MM.1S (cell line): ENCODE measurements at regions not wholly inside any gene's neighbourhood (a gene's known extent, or its start where the extent isn't known, plus 50 kb on each side); places are given as distances from the start of the nearest gene placed in this dataset.

Experiments used
- DNase-seq: peaks from one replicate; pipeline ENCODE4 v3.0.0-alpha.2; 2015
- H2AFZ ChIP-seq: fragments of 300-600 bp; sonication (generic); 2 replicates; pipeline ENCODE4 v1.6.0; 2016; ENCODE audit warnings: antibody characterized with exemption, low read length
- H3F3A ChIP-seq: fragments of 300-600 bp; sonication (generic); 2 replicates; pipeline ENCODE4 v1.6.1; 2016; ENCODE audit warnings: mild to moderate bottlenecking, antibody characterized with exemption, low read length, moderate library complexity, mixed read lengths; ENCODE audit not compliant: insufficient read depth
- H3K27ac ChIP-seq: fragments of 300-600 bp; sonication (generic); 2 replicates; pipeline ENCODE4 v1.5.1; 2016; ENCODE audit warnings: mild to moderate bottlenecking, low read length
- H3K27me3 ChIP-seq: fragments of 300-600 bp; sonication (generic); replicated peaks from 2 replicates; pipeline ENCODE4 v1.6.0; 2016; ENCODE audit warnings: low read length; ENCODE audit not compliant: insufficient read depth
- H3K36me3 ChIP-seq: fragments of 300-600 bp; sonication (generic); replicated peaks from 2 replicates; pipeline ENCODE4 v1.6.1; 2016; ENCODE audit warnings: mild to moderate bottlenecking, low read length, mixed read lengths; ENCODE audit not compliant: insufficient read depth
- H3K4me1 ChIP-seq: fragments of 300-600 bp; sonication (generic); 2 replicates; pipeline ENCODE4 v1.6.1; 2016; ENCODE audit warnings: low read length, mixed read lengths
- H3K4me2 ChIP-seq: fragments of 300-600 bp; sonication (generic); 2 replicates; pipeline ENCODE4 v1.6.0; 2016; ENCODE audit warnings: low read depth, low read length
- H3K4me3 ChIP-seq: fragments of 300-600 bp; sonication (generic); 2 replicates; pipeline ENCODE4 v1.5.1; 2016; ENCODE audit warnings: low read length, mixed read lengths
- H3K79me2 ChIP-seq: fragments of 300-600 bp; sonication (generic); 2 replicates; pipeline ENCODE4 v1.6.1; 2016; ENCODE audit warnings: mixed run types, low read length, mixed read lengths
- H3K9ac ChIP-seq: fragments of 300-600 bp; sonication (generic); 2 replicates; pipeline ENCODE4 v1.6.1; 2016; ENCODE audit warnings: low read length, mixed read lengths
- H3K9me2 ChIP-seq: fragments of 300-600 bp; sonication (generic); replicated peaks from 2 replicates; pipeline ENCODE4 v1.6.1; 2016; ENCODE audit warnings: mild to moderate bottlenecking, low read length, mixed read lengths; ENCODE audit not compliant: insufficient read depth
- H3K9me3 ChIP-seq: fragments of 300-600 bp; sonication (generic); replicated peaks from 2 replicates; pipeline ENCODE4 v1.6.1; 2016; ENCODE audit warnings: mild to moderate bottlenecking, low read length, mixed read lengths; ENCODE audit not compliant: insufficient read depth
- H4K20me1 ChIP-seq: fragments of 300-600 bp; sonication (generic); 2 replicates; pipeline ENCODE4 v1.6.1; 2016; ENCODE audit warnings: mild to moderate bottlenecking, low read length, moderate library complexity, mixed read lengths; ENCODE audit not compliant: insufficient read depth
- EZH2 ChIP-seq: fragments of 300-600 bp; sonication (generic); optimal IDR thresholded peaks from 2 replicates; pipeline ENCODE3; 2017; ENCODE audit warnings: low read depth, mild to moderate bottlenecking, antibody characterized with exemption, low read length, mixed read lengths
- EZH2phosphoT487 ChIP-seq: fragments of 300-600 bp; sonication (generic); IDR thresholded peaks from 2 replicates; pipeline ENCODE4 v1.6.1; 2018; ENCODE audit warnings: antibody characterized with exemption, low read length
- TF ChIP-seq, protein P1 (sequence below): fragments of 300-600 bp; sonication (generic); IDR thresholded peaks from 2 replicates; pipeline ENCODE4 v1.5.1; 2016; ENCODE audit warnings: antibody characterized with exemption, low read length, mixed read lengths

DNA sequence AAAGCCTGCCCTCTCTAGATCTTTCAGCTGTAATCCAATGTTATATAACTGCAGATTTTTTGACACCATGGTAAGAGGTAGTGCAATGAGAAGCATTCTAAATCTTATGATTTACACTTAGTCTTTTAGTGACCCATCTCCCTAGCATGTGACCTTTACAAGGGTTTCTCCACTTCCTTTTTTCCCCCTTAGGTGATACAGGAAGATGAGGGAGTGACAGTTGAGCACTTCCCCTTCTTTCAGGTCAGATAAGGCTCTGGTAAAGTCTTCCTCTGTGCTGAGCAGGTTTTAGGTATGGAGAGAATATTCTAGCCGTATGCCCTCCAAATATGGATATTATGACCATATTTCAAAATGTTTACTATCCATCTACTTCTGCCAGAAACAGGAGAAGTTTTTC is 753.6 kb downstream of the JRKL start:
- no peak overlapping the region for H3K4me2 ChIP-seq
- H3K9me2 ChIP-seq, result no peaks in the 10 kb centered on the region
- no peaks in the 10 kb centered on the region for H3K4me1 ChIP-seq
- no peak overlapping the region for H3K9ac ChIP-seq
- no peak overlapping the region for H2AFZ ChIP-seq
- no peaks in the 10 kb centered on the region for H3K27me3 ChIP-seq
- no peaks in the 10 kb centered on the region for H3K36me3 ChIP-seq
- H3K4me3 ChIP-seq, result no peak overlapping the region
- no peaks in the 10 kb centered on the region for H4K20me1 ChIP-seq
- no peaks in the 10 kb centered on the region for H3F3A ChIP-seq
- TF ChIP-seq, protein P1, sequence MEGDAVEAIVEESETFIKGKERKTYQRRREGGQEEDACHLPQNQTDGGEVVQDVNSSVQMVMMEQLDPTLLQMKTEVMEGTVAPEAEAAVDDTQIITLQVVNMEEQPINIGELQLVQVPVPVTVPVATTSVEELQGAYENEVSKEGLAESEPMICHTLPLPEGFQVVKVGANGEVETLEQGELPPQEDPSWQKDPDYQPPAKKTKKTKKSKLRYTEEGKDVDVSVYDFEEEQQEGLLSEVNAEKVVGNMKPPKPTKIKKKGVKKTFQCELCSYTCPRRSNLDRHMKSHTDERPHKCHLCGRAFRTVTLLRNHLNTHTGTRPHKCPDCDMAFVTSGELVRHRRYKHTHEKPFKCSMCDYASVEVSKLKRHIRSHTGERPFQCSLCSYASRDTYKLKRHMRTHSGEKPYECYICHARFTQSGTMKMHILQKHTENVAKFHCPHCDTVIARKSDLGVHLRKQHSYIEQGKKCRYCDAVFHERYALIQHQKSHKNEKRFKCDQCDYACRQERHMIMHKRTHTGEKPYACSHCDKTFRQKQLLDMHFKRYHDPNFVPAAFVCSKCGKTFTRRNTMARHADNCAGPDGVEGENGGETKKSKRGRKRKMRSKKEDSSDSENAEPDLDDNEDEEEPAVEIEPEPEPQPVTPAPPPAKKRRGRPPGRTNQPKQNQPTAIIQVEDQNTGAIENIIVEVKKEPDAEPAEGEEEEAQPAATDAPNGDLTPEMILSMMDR, result no peak
- TF ChIP-seq EZH2 (no peak), EZH2phosphoT487 (no peak)
- no peak overlapping the region for H3K27ac ChIP-seq
- no peaks in the 10 kb centered on the region for H3K79me2 ChIP-seq
- no peaks in the 10 kb centered on the region for H3K9me3 ChIP-seq
- no peak for DNase-seq

DNA sequence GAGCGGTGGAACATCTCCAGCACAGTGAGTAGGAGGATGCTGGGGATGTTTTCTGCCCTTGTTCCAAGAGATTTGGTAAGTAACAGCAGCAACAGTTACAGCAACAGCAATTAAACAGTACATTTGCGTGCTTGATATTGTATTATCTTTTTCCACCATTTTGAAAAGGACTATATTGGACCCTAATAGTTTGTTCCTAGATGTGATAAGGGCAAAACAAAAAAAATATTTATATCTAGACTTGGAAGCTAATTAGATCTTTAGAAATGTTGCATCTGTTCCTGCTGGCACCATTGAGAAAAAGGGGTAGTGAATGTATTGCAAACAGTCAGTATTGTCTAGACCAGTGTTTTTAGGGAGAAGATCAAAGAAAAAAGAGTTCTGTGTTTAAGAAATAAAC is 759.9 kb downstream of the JRKL start:
- no peak overlapping the region for H3K9ac ChIP-seq
- no peak overlapping the region for H3K27ac ChIP-seq
- no peaks in the 10 kb centered on the region for H4K20me1 ChIP-seq
- H3K4me2 ChIP-seq, result no peak overlapping the region
- no peaks in the 10 kb centered on the region for H3K9me3 ChIP-seq
- H2AFZ ChIP-seq, result no peak overlapping the region
- H3K79me2 ChIP-seq, result no peaks in the 10 kb centered on the region
- no peak overlapping the region for H3K4me3 ChIP-seq
- H3K4me1 ChIP-seq, result no peaks in the 10 kb centered on the region
- H3F3A ChIP-seq, result no peaks in the 10 kb centered on the region
- no peak for TF ChIP-seq EZH2
- TF ChIP-seq, protein P1, result no peak
- TF ChIP-seq EZH2phosphoT487, result no peak
- no peaks in the 10 kb centered on the region for H3K27me3 ChIP-seq
- H3K36me3 ChIP-seq, result no peaks in the 10 kb centered on the region
- no peak for DNase-seq
- H3K9me2 ChIP-seq, result no peaks in the 10 kb centered on the region

DNA sequence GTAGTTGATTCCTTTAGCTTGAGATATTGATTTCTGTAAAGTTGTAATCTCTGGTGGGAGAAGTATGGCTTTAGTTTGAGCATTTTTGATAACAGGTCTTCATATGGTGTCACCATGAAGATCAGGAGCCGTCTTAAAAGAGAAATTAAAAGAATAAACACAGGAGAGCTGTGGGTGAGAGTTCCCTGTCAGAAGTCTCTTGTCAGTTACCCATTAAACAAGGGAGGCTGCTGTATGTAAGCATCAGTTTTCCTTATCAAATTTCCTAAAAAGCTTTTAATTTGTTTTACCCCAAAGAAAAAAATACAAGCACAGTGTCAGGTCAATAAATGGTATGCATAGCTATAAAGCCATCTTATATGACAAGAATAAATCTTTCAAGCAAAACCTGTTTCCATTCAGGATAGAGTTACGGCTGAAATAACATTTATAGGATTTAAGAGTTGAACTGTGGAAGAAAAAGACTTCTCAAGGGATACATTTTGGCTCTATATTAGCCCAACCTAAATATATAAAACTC is 767.5 kb downstream of the JRKL start:
- no peak for TF ChIP-seq EZH2
- TF ChIP-seq, protein P1, result no peak
- TF ChIP-seq EZH2phosphoT487, result no peak
- H3K4me3 ChIP-seq, result no peak overlapping the region
- no peak overlapping the region for H2AFZ ChIP-seq
- no peaks in the 10 kb centered on the region for H4K20me1 ChIP-seq
- no peaks in the 10 kb centered on the region for H3F3A ChIP-seq
- H3K9me3 ChIP-seq, result no peaks in the 10 kb centered on the region
- H3K27ac ChIP-seq, result no peak overlapping the region
- no peak overlapping the region for H3K4me2 ChIP-seq
- H3K9me2 ChIP-seq, result no peaks in the 10 kb centered on the region
- H3K4me1 ChIP-seq, result no peaks in the 10 kb centered on the region
- H3K36me3 ChIP-seq, result no peaks in the 10 kb centered on the region
- H3K27me3 ChIP-seq, result no peaks in the 10 kb centered on the region
- no peak for DNase-seq
- no peak overlapping the region for H3K9ac ChIP-seq
- no peaks in the 10 kb centered on the region for H3K79me2 ChIP-seq
